ENCODE measurements at regions not wholly inside any gene's neighbourhood (a gene's known extent, or its start where the extent isn't known, plus 50 kb on each side); places are given as distances from the start of the nearest gene placed in this dataset.

DNA sequence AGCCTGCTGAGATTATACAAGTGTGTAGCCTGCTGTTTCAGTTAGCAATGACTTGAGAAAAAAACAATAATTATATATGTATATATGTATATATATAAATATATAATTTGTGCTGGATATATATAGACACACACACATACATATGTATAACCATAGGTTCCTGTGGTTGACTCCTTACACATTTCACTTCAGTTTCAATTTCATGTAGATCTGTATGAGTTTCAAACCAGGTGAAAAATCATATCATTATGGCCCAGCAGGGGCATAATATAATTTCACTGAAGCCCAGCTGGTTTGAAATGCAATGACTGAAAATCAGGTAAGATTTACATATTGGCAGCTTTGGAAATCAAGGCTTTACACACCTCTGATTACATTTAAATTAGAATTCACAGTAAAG, 690.4 kb upstream of the CDH18 start:
- TF ChIP-seq CTCF (IDR thresholded peaks at IDR 0.05): no peak
- no peak for TF ChIP-seq POLR2A (IDR thresholded peaks at IDR 0.05)

Data from testis (tissue), 2 donors.